ENCODE measurements at regions not wholly inside any gene's neighbourhood (a gene's known extent, or its start where the extent isn't known, plus 50 kb on each side); places are given as distances from the start of the nearest gene placed in this dataset.

DNA sequence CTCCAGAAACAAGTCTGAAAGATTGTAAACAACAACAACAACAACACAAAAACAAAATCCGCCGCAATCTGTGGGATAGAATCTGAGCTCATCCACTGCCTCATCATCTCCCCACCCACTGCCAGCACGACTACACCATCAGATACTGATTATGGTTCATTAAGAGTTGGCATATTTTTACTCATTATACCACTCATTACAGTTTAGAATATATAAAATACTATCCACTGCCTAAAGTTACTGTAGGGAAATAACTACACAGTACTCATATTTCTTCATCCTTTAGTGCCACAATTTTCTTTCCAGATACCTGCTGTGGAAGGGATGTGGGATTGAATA, 152.5 kb upstream of the PEX5L start:
- ChIA-PET POLR2A (ENCODE audit: low non-redundant PET) (no interaction called here), CTCF (interaction anchor here (1.0 kb wide), 1 partner anchor 20 kb away, joined by 3 read pairs; no protein-coding TSS in a partner anchor)
- TF ChIP-seq, protein P1, sequence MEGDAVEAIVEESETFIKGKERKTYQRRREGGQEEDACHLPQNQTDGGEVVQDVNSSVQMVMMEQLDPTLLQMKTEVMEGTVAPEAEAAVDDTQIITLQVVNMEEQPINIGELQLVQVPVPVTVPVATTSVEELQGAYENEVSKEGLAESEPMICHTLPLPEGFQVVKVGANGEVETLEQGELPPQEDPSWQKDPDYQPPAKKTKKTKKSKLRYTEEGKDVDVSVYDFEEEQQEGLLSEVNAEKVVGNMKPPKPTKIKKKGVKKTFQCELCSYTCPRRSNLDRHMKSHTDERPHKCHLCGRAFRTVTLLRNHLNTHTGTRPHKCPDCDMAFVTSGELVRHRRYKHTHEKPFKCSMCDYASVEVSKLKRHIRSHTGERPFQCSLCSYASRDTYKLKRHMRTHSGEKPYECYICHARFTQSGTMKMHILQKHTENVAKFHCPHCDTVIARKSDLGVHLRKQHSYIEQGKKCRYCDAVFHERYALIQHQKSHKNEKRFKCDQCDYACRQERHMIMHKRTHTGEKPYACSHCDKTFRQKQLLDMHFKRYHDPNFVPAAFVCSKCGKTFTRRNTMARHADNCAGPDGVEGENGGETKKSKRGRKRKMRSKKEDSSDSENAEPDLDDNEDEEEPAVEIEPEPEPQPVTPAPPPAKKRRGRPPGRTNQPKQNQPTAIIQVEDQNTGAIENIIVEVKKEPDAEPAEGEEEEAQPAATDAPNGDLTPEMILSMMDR (conservative IDR thresholded peaks at IDR 0.05; ENCODE audit: low read depth), result no peak
- no peak for DNase-seq (ENCODE audit: low spot score)
- no peak overlapping the region for H3K27ac ChIP-seq

DNA sequence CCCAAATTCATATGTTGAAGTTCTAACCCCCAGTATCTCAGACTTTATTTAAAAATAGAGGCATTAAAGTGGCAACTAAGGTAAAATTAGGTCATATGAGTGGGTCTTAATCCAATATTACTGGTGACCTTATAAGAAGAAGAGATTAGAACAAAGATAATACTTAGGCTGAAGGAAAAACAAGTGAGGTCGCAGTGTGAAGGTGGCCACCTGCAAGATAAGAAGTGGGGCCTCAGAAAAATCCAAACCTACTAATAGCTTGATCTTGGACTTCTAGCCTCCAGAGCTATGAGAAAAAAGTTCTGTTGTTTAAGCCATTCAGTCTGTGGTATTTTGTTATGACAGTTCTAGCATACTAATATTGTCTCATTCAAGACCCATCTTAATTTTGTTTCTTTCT, 159.9 kb upstream of the PEX5L start:
- no peak for DNase-seq (ENCODE audit: low spot score)
- CTCF ChIA-PET, result no interaction called here
- TF ChIP-seq, protein P1 (conservative IDR thresholded peaks at IDR 0.05; ENCODE audit: low read depth), result no peak
- POLR2A ChIA-PET (ENCODE audit: low non-redundant PET), result no interaction called here
- H3K27ac ChIP-seq, result no peak overlapping the region

DNA sequence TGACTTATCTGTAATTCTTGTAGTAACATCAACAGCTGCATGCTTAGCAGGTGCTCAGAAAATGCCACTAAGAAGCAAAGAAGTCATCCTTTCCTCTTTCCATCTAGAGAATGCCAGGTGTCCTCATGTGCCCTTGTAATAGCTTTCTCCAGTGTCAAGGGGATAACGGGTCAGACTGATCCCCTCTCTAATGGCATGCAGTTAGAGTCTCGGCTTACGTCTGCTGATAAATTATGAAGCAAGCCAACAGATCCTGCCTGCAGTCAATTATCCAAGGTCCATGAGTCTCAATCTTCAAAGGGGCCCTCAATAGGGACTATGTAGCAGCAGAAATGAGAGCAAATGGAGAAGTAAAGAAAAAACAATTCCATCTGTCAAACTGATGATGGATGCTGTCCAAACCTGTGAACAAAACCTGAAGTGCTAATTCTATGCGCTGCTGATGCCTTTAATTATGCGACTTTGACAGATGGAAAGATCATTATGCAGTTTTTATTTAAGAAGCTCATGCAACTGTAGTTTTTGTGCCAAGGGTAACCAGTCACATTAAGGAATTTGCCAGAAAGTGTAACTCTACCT, 162.8 kb upstream of the PEX5L start:
- CTCF ChIA-PET, result interaction anchor here (0.6 kb wide), 1 partner anchor 96 kb away, joined by 3 read pairs; no protein-coding TSS in a partner anchor
- H3K27ac ChIP-seq, result no peak overlapping the region
- POLR2A ChIA-PET (ENCODE audit: low non-redundant PET), result no interaction called here
- DNase-seq (ENCODE audit: low spot score), result no peak
- TF ChIP-seq, protein P1 (conservative IDR thresholded peaks at IDR 0.05; ENCODE audit: low read depth), result no peak

DNA sequence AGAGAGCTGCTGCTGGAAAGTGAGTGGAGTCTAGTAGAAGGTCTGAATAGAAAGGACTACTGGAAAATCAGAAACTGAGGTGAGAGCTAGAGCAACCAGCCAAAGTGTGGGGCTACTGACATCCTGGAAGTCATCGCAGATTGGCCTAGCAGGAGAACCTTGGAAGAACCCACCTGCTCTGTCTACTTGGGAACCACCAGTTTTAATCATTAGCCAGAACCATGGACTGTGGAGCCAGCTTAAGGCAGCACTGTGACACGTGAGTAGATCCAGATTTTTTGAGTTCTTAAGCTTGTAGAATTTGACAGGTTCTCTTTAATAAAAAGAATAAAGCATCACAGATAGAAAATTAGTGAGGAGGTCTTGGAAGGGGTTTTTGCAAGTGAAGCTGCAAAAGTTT, 179.1 kb upstream of the PEX5L start:
- POLR2A ChIA-PET (ENCODE audit: low non-redundant PET), result no interaction called here
- no peak for DNase-seq (ENCODE audit: low spot score)
- H3K27ac ChIP-seq, result no peak overlapping the region
- TF ChIP-seq, protein P1 (conservative IDR thresholded peaks at IDR 0.05; ENCODE audit: low read depth), result no peak
- CTCF ChIA-PET, result no interaction called here

DNA sequence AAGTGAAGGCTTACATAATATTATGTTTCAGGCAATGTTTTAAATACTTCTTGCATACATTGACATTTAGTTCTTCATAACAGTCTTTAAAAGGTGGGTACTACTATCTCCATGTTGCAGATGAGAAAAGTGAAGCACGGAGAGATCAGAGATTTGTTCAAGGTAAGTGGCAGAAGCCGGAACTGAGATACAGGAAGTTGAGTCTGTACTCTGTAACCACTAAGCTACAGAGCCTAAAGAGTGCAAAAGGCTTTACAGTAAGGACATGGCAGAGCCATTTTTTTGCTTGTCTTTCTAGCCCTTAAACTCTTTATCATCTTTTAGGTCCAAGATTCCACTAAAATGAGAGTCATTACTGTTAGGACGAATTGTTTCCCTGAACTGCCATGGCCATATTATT, 186.5 kb upstream of the PEX5L start:
- CTCF ChIA-PET, result no interaction called here
- POLR2A ChIA-PET (ENCODE audit: low non-redundant PET), result no interaction called here
- no peak for DNase-seq (ENCODE audit: low spot score)

DNA sequence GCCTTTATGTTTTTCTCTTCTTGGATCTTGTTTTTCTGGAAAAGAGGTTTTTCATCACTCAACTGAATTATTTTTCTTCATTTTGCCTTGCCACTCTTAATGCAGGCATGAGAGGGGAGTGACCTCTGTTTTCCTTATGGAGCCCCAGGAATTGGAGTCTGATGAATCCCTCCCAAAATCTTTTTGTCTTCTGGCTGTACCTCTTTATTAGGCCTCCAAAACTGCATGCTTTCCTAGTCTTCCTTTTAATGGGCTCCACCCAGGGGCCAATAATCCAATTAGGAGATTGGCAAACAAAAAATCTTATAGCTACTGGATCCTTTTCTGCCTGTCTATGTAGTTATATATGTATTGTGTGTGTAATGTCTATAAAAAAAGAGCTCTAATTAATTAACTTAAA, 192.4 kb upstream of the PEX5L start:
- POLR2A ChIA-PET (ENCODE audit: low non-redundant PET), result no interaction called here
- CTCF ChIA-PET, result no interaction called here
- no peak overlapping the region for H3K27ac ChIP-seq
- DNase-seq (ENCODE audit: low spot score), result no peak
- TF ChIP-seq, protein P1 (conservative IDR thresholded peaks at IDR 0.05; ENCODE audit: low read depth), result no peak

More for the DNA sequence above, 186.5 kb upstream of the PEX5L start:
- no peak overlapping the region for H3K27ac ChIP-seq
- TF ChIP-seq, protein P1 (conservative IDR thresholded peaks at IDR 0.05; ENCODE audit: low read depth), result no peak

DNA sequence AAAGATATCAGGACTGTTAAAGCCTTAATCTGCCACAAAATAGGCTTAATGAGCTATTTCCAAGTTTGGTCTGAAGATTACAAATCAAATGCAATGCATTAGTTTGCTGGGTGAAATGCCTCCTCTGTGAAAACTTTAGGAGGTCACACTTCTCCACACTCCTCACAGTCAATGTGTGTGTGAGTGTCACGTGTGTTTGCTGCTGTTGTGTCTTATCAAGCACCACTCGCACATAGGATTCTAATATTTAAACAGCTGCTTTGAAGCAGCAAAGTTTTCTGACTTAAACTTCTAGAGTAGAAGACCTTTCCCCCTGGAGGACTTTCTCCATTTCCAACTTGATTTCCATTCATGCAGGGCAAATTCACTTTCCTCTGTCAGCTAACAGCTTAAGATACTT, 203.2 kb upstream of the PEX5L start:
- TF ChIP-seq, protein P1 (conservative IDR thresholded peaks at IDR 0.05; ENCODE audit: low read depth), result no peak
- CTCF ChIA-PET, result no interaction called here
- H3K27ac ChIP-seq, result no peak overlapping the region
- POLR2A ChIA-PET (ENCODE audit: low non-redundant PET), result no interaction called here
- DNase-seq (ENCODE audit: low spot score), result no peak
